Activated CD4-positive, alpha-beta T cell treated with anti-CD3 and anti-CD28 coated beads, Interleukin-2, Interleukin-6, amounts not matched to agents 100 ng/mL and 50 ng/mL, durations not matched to agents 16 hours and 8 hours (primary cell): ENCODE measurements at regions not wholly inside any gene's neighbourhood (a gene's known extent, or its start where the extent isn't known, plus 50 kb on each side); places are given as distances from the start of the nearest gene placed in this dataset.
"Not testable (repeated sequence)": the region's sequence is repeated elsewhere in the genome, so short reads cannot be mapped to it uniquely, and the experiment has no call there.

Experiments
- DNase-seq: peaks from one replicate; pipeline ENCODE4 v3.0.0-alpha.2; 2020

GRCh38 chr1:163912170-163912884, 590.6 kb downstream of the NUF2 start:
- no peak for DNase-seq

DNA sequence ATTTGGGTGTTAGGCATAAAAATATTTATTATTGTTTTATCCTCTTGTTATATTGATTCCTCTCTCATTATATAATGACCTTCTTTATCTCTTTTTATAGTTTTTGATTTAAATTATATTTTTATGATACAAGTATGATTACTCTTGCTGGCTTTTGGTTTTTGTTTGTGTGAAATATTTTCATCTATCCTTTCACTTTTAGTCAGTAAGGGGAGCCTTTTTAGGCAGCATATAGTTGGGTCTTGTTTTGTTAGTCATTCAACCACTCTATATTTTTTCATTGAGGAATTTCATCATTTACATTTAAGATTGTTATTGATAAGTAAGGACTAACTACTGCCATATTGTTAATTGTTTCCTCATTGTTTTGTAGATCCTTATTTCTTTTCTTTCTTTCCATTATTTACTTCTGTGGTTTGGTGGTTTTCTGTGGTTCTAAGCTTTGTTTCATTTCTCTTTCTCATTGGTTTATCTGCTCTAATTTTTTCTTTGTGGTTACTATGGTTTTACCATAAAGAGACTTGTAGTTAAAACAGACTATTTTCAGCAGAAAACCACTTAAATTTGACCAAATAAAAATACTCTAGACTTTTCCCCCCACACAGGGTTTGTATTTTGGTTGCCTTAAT, 593.1 kb downstream of the NUF2 start:
- no peak for DNase-seq

DNA sequence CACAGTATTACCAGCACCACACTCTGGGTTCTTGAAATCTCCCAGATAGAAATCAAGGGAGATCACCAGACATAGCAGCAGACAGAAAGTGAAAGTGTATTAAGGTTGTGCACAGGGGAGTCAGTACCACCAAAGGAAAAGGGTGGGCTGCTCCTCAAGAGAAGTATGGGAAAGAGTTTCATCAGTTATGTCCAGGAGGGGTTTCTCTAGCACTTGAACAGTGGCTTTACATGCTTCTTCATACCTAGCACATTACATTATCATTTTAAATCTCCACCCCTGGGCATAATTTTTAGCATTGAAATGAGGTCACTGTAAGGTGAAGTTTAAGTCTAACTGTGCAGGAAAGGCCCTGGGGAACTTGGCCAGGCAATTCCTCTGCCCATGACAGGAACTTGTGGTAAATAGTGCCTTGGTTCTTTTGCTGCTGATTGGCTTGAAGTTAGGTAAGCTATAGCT, 601.0 kb downstream of the NUF2 start:
- DNase-seq: no peak

- no peak for DNase-seq
These were observed 602.3 kb downstream of the NUF2 start for GRCh38 chr1:163924041-163924440.

DNA sequence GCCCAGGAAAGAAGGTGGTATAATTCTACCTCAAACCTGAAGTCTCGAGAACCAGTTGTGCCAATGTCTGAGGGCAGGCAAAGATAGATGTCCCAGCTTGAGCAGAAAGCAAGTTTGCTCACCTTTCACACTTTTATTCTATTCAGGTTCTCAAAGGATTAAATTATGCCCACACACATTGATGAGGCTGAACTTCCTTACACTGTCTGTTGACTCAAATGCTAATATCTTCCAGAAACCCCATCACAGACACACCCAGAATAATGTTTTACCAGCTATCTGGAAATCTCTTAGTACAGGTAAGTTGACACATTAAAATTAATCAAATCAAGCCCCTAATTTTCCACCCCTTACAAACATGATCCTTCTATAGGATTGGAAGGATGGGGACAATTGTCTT, 605.7 kb downstream of the NUF2 start:
- no peak for DNase-seq

GRCh38 chr1:163928069-163928468, 606.3 kb downstream of the NUF2 start:
- no peak for DNase-seq

DNA sequence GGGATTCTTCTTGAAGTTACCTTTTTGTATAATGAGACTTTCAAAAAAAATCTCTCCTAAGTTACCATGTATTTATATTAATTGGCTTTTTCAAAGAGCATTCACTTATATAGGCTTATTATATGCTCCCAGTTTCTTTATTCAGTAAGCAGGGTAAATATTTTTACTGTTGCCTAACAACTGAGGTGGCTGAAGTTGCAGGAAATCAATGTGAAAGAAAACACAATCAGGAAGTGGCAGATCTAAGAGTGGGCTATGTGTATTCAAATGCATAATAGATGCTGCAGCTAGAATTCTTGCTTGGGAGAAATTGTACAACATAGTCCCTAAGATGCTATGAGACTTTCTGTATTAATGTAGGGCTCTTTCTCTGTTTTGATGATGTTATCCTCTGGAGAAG, 606.9 kb downstream of the NUF2 start:
- no peak for DNase-seq

DNA sequence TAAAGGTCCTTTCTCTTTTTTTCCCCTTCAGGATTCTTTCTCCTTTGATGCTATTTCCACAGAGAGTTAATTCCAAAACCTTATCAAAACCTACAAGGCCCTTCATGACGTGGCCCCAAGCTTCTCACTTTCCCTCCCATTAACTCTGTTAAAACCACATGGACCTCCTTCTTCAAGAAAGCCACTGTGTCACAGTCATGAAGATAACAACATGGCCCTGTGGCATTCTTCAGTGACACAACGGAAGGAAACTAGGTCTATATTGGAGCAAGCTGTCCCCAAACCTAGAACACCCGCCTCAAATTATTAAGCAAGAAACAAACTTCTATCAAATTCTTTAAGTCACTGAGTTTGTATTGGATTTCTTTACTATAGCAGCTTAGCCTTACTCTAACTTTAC, 611.1 kb downstream of the NUF2 start:
- no peak for DNase-seq

- DNase-seq: no peak
These were observed 611.7 kb downstream of the NUF2 start for GRCh38 chr1:163933437-163933836.

DNA sequence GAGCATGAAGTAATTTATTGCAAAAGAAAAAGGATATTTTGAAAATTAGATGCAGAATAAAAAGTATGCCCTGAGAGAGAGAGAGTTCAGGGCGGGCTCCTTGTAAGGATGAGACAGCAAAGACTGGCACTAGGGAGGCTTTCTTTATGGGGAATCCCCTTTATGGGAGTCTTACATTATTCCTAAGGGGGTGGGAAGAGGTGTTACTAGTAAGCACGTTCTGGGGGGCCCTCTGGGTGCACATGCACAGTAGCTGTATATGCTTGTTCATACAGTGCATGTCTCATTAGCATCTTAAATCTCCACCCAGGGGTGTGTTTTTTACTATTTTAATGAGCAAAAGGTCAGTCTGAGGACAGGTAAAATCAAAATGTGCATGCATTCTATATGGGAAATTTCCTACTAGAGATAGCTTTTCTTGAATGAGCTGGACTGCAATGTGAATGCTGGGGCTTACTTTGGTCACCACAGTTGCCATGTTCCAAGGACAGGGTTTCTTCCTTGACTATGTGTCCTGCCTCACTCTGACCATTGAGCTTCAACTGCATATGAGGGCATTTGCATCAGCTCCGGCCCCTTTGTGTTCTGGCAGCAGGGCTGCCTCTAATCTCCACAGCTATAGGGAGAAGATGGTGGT, 614.1 kb downstream of the NUF2 start:
- DNase-seq: no peak

- no peak for DNase-seq
These were observed 599.4 kb upstream of the PBX1 start for GRCh38 chr1:163959622-163960021.

DNA sequence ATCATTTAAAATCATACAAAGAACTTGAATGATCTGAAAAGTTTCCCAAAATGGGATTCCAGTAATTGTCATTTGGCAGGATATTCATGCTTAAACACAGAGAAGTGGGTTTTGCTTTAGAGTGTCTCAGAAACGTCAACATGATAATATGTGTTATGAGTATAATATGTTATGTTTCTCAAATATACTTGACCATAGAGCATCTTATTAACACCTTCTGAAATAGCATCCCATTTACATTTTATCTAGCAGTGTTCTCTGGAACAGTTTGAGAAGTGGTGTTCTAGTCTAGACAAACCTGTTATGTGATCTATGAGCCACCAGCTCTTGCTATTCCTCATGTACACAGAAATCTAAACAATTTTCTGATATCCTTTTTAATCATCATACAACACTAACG, 588.8 kb upstream of the PBX1 start:
- DNase-seq: no peak

GRCh38 chr1:163970699-163971098, 588.3 kb upstream of the PBX1 start:
- DNase-seq: no peak

DNA sequence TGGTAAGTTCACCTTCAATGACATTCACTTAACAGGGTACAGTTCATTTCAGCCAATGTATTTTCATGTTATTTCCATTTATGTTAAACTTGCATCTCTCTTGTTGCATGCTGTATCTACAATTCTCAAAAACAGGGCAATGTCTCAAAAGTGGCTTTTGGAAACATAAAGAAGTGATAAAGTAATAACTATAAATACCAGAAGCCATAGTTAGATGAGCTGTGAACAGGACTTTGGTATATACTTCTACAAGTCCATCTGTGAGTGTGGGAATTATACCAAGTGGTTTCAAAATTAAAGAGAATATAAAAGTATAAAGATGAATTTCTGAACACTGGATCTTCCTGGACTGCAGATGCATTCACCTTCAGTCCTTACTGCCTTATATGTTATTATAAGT, 585.4 kb upstream of the PBX1 start:
- no peak for DNase-seq

DNA sequence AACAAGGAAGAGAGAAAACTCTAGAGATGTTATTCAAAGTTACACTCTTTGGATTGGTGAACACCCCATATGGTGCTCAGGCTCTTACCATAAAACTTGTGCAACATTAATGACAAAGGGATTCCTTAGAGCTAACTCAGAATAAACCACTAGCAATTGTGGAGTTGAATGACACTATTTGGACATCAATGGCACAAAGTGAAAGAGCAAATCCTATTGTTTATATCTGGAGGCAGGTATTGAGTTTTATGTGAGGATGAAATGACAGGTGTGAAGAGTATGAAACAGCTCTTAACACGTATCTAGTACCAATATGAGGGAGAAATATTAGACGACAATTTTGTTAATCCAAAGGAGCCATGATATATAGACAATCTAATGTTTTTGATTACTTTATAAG, 584.9 kb upstream of the PBX1 start:
- DNase-seq: no peak

- no peak for DNase-seq
These were observed 578.6 kb upstream of the PBX1 start for GRCh38 chr1:163980394-163980793.

DNA sequence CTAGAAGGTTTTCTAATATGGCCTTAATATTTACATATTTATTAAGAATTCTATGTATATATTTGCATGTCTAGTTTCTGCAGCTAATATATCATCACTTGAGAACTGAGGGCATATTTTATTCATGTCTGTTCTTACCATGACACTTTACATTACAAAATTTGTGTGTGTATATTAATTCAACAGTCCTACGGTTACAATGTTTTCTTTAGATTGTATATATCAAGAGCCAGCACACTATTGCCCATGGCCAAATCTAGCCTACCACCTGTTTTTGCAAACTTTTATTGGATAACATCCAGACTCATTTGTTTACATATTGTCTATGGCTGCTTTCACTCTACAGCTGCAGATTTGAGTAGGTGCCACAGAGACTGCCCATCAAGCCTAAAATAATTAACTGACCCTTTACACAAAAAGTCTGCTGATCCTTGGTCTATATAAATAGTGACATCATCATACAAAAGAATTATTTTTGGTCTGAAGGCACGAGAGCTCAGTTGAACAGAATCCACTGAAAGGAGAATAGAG, 577.4 kb upstream of the PBX1 start:
- no peak for DNase-seq

DNA sequence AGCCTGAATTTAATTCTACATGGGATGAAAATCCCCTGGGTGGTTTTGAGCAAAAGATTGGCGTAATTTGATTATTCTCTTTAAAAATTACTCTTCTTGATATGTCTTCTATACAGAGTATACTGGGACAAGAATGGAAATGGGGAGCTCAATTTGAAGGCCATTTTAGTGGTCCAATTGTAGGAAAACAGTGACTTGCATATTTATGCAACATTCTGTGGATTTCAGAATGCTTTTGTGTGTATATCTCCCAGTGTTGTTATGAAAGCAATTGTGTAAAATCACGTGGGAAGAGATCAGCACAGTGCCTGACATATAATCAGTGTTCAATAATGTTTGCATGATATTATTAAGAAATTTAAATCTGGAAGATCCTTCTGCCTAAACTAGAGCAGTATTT, 575.9 kb upstream of the PBX1 start:
- no peak for DNase-seq

GRCh38 chr1:163985700-163986099, 573.3 kb upstream of the PBX1 start:
- DNase-seq: no peak

- no peak for DNase-seq
These were observed 559.9 kb upstream of the PBX1 start for GRCh38 chr1:163999131-163999530.

DNA sequence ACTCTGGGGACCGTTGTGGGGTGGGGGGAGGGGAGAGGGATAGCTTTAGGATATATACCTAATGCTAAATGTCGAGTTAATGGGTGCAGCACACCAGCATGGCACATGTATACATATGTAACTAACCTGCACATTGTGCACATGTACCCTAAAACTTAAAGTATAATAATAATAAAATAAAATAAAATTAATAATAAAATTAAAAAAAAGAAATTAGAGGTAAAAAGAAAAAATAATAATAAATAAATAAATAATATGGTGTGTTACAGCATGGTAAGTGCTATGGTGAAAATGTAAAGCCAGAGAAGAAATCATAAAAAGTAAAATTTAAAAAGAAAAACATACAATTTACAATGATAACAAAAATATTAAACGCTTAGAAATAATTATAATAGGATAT, 552.8 kb upstream of the PBX1 start:
- not testable (repeated sequence) for DNase-seq

- DNase-seq: no peak
These were observed 552.4 kb upstream of the PBX1 start for GRCh38 chr1:164006621-164007020.

DNA sequence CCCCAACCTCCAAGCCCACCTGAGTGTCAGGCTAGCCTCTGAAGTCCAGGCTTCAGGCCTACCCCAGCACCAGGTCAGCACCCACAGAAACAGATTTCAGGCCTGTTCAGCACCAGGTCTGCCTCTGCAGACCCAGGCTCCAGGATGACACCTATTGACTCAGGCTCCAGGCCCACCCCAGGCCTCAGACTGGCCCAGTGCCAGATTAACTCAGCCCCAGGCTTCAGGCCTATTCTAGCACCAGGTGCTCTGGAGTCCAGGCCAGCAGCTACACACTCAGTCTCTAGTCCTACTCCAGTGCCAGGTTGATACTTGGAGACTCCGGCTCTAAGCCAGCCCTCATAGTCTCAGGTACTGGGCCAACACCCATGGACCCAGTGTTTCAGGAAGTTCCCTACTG, 541.7 kb upstream of the PBX1 start:
- no peak for DNase-seq

- no peak for DNase-seq
These were observed 538.6 kb upstream of the PBX1 start for GRCh38 chr1:164020391-164020790.
